HL-60 (cell line): ENCODE measurements at regions not wholly inside any gene's neighbourhood (a gene's known extent, or its start where the extent isn't known, plus 50 kb on each side); places are given as distances from the start of the nearest gene placed in this dataset.

Source experiments
- GABPA ChIP-seq: IDR thresholded peaks from 2 replicates; pipeline ENCODE4 v1.6.1; 2012; ENCODE audit warnings: low read depth
- POLR2AphosphoS5 ChIP-seq: IDR thresholded peaks from 2 replicates; pipeline ENCODE4 v1.6.1; 2012; ENCODE audit warnings: low read depth
- SPI1 ChIP-seq: IDR thresholded peaks from 2 replicates; pipeline ENCODE4 v1.6.1; 2012; ENCODE audit warnings: low read depth, mild to moderate bottlenecking, borderline replicate concordance
- TF ChIP-seq, protein P1 (sequence below): IDR thresholded peaks from 2 replicates; pipeline ENCODE4 v1.6.1; 2012; ENCODE audit warnings: low read depth; ENCODE audit not compliant: insufficient replicate concordance
- TF ChIP-seq, protein P2 (sequence below): IDR thresholded peaks from one replicate; pipeline ENCODE4 v1.5.1; 2011; ENCODE audit warnings: low read length, control low read depth, inconsistent platforms; ENCODE audit not compliant: insufficient read depth

DNA sequence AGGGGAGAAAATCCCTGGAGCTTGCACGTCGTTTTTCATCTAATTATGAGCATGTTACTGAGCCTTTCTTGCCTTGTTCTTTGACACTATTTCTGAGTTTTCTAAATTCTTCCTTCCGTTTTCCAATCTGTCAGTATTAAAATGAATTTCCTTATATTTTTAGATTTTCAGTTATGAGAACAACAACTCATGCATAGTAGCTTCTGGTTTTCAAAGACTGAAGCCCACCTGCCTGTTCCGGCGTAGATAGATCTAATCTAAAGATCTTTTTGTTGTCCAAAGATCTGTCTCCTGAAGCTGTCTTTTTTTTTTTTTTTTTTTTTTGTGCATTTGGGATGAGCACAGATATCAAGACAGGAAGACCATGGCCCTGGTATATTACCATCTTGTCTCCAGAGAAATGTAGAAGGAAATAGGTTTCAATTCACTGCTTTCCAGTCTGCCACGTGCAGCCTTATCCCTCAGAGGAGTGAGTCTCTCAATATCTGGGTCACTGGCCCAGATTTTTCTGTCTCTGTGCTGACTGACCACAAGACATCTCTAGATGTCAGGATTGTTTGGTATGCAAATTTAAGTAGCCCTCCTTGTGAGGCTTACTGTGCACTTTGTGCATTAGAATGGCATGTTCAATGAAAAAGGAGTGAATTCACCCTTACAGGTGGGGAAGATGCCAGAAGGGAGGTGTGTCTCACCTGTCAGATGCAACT lies 222.3 kb upstream of the TMC3 start:
- no peak for TF ChIP-seq SPI1
- TF ChIP-seq, protein P1, sequence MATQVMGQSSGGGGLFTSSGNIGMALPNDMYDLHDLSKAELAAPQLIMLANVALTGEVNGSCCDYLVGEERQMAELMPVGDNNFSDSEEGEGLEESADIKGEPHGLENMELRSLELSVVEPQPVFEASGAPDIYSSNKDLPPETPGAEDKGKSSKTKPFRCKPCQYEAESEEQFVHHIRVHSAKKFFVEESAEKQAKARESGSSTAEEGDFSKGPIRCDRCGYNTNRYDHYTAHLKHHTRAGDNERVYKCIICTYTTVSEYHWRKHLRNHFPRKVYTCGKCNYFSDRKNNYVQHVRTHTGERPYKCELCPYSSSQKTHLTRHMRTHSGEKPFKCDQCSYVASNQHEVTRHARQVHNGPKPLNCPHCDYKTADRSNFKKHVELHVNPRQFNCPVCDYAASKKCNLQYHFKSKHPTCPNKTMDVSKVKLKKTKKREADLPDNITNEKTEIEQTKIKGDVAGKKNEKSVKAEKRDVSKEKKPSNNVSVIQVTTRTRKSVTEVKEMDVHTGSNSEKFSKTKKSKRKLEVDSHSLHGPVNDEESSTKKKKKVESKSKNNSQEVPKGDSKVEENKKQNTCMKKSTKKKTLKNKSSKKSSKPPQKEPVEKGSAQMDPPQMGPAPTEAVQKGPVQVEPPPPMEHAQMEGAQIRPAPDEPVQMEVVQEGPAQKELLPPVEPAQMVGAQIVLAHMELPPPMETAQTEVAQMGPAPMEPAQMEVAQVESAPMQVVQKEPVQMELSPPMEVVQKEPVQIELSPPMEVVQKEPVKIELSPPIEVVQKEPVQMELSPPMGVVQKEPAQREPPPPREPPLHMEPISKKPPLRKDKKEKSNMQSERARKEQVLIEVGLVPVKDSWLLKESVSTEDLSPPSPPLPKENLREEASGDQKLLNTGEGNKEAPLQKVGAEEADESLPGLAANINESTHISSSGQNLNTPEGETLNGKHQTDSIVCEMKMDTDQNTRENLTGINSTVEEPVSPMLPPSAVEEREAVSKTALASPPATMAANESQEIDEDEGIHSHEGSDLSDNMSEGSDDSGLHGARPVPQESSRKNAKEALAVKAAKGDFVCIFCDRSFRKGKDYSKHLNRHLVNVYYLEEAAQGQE, result no peak
- TF ChIP-seq, protein P2, sequence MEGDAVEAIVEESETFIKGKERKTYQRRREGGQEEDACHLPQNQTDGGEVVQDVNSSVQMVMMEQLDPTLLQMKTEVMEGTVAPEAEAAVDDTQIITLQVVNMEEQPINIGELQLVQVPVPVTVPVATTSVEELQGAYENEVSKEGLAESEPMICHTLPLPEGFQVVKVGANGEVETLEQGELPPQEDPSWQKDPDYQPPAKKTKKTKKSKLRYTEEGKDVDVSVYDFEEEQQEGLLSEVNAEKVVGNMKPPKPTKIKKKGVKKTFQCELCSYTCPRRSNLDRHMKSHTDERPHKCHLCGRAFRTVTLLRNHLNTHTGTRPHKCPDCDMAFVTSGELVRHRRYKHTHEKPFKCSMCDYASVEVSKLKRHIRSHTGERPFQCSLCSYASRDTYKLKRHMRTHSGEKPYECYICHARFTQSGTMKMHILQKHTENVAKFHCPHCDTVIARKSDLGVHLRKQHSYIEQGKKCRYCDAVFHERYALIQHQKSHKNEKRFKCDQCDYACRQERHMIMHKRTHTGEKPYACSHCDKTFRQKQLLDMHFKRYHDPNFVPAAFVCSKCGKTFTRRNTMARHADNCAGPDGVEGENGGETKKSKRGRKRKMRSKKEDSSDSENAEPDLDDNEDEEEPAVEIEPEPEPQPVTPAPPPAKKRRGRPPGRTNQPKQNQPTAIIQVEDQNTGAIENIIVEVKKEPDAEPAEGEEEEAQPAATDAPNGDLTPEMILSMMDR, result no peak
- TF ChIP-seq GABPA, result no peak
- no peak for TF ChIP-seq POLR2AphosphoS5
